ENCODE measurements at regions not wholly inside any gene's neighbourhood (a gene's known extent, or its start where the extent isn't known, plus 50 kb on each side); places are given as distances from the start of the nearest gene placed in this dataset.

DNA sequence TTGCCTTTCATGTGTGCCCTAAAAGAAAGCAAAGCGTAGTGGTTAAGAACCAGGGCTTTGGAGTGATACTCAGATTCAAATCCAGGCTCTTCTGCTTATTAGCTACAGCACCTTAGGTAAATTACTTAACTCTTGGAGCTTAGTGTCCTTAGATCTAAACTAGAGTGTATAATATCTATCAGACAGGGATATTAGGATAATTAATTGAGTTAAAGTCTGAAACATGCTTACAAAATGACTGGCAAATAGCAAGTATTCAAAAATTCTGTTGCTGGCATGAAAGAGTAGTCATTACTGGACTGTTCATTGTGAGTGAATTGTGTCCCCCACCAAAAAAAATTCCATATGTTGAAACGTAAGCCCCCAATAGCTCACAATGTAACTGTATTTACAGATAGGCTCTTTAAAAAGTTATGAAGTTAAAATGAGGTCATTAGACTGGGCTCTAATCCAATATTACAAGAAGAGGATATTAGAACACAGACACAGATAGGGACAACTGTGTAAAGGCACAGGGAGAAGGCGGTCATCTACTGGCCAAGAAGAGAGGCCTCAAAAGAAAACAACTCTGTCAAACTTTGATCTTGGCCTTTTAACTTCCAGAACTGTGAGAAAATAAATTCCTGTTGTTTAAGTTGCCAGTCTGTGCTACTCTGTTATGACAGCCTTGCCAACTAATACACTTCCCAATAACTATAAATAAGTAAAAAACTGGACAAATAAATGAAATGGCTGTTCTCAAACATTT is 60.4 kb upstream of the LRRC3B start:
- Histone ChIP-seq H3K27me3 (no peaks in the 10 kb centered on the region), H3K27ac (no peak overlapping the region), H3K9me3 (no peaks in the 10 kb centered on the region), H3K4me3 (no peak overlapping the region), H3K4me1 (no peaks in the 10 kb centered on the region), H3K36me3 (no peaks in the 10 kb centered on the region)
- DNase-seq = no peak
- no peak for TF ChIP-seq POLR2A (IDR thresholded peaks at IDR 0.05)
- no peak for TF ChIP-seq CTCF (IDR thresholded peaks at IDR 0.05)
